Activated naive CD4-positive, alpha-beta T cell treated with anti-CD3 and anti-CD28 coated beads for 36 hours (primary cell): ENCODE measurements at regions not wholly inside any gene's neighbourhood (a gene's known extent, or its start where the extent isn't known, plus 50 kb on each side); places are given as distances from the start of the nearest gene placed in this dataset.

Experiments
- CTCF ChIA-PET: fragments of 350-600 bp; sonication (Branson Sonifier 250); formaldehyde crosslinking; loops from one replicate; lab custom pipeline; 2021; ENCODE audit warnings: antibody characterized with exemption; lab: Charles Lee
- DNase-seq: peaks from one replicate; pipeline ENCODE4 v3.0.0-alpha.2; 2020
- H3K27ac Mint-ChIP-seq: one replicate; pipeline ENCODE4 v1.8.0; 2021; ENCODE audit warnings: mild to moderate bottlenecking, mixed read lengths
- H3K27me3 Mint-ChIP-seq: one replicate; pipeline ENCODE4 v1.8.0; 2021; ENCODE audit warnings: low read depth, mixed read lengths
- H3K36me3 Mint-ChIP-seq: one replicate; pipeline ENCODE4 v1.8.0; 2021; ENCODE audit warnings: low read depth, mixed read lengths
- H3K4me1 Mint-ChIP-seq: one replicate; pipeline ENCODE4 v1.8.0; 2021; ENCODE audit warnings: low read depth, mixed read lengths
- H3K4me3 Mint-ChIP-seq: one replicate; pipeline ENCODE4 v1.8.0; 2021; ENCODE audit warnings: mild to moderate bottlenecking, moderate library complexity, mixed read lengths
- H3K9me3 Mint-ChIP-seq: one replicate; pipeline ENCODE4 v1.8.0; 2021; ENCODE audit warnings: mixed read lengths
- intact Hi-C: fragments of 100-400 bp; cut with micrococcal nuclease; formaldehyde crosslinking; loops from one replicate; pipeline ENCODE4 v1.15.1; 2023

GRCh38 chr1:56148326-56149193, 430.8 kb downstream of the PLPP3 start:
- Mint-ChIP-seq H3K36me3 (no peaks in the 10 kb centered on the region), H3K27me3 (no peaks in the 10 kb centered on the region), H3K9me3 (no peaks in the 10 kb centered on the region), H3K27ac (no peak overlapping the region), H3K4me3 (no peak overlapping the region), H3K4me1 (no peaks in the 10 kb centered on the region)
- no peak for DNase-seq
- intact Hi-C loops, result no loop called here
- CTCF ChIA-PET, result no interaction called here

GRCh38 chr1:56147459-56147858, 431.9 kb downstream of the PLPP3 start:
- no peaks in the 10 kb centered on the region for H3K4me1 Mint-ChIP-seq
- no peaks in the 10 kb centered on the region for H3K36me3 Mint-ChIP-seq
- no peak for DNase-seq
- no peak overlapping the region for H3K27ac Mint-ChIP-seq
- CTCF ChIA-PET, result no interaction called here
- no peaks in the 10 kb centered on the region for H3K9me3 Mint-ChIP-seq
- intact Hi-C loops, result no loop called here
- H3K4me3 Mint-ChIP-seq, result no peak overlapping the region
- no peaks in the 10 kb centered on the region for H3K27me3 Mint-ChIP-seq

GRCh38 chr1:56147034-56147433, 432.3 kb downstream of the PLPP3 start:
- no peaks in the 10 kb centered on the region for H3K4me1 Mint-ChIP-seq
- no peaks in the 10 kb centered on the region for H3K9me3 Mint-ChIP-seq
- no peak for DNase-seq
- intact Hi-C loops, result no loop called here
- H3K27ac Mint-ChIP-seq, result no peak overlapping the region
- CTCF ChIA-PET, result no interaction called here
- H3K36me3 Mint-ChIP-seq, result no peaks in the 10 kb centered on the region
- no peak overlapping the region for H3K4me3 Mint-ChIP-seq
- H3K27me3 Mint-ChIP-seq, result no peaks in the 10 kb centered on the region

GRCh38 chr1:56146449-56146848, 432.9 kb downstream of the PLPP3 start:
- Mint-ChIP-seq H3K36me3 (no peaks in the 10 kb centered on the region), H3K27ac (no peak overlapping the region), H3K9me3 (no peaks in the 10 kb centered on the region), H3K4me1 (no peaks in the 10 kb centered on the region), H3K4me3 (no peak overlapping the region), H3K27me3 (no peaks in the 10 kb centered on the region)
- intact Hi-C loops, result no loop called here
- CTCF ChIA-PET, result no interaction called here
- no peak for DNase-seq

GRCh38 chr1:56145581-56145980, 433.8 kb downstream of the PLPP3 start:
- Mint-ChIP-seq H3K27me3 (no peaks in the 10 kb centered on the region), H3K9me3 (no peaks in the 10 kb centered on the region), H3K4me3 (no peak overlapping the region), H3K27ac (no peak overlapping the region), H3K36me3 (no peaks in the 10 kb centered on the region), H3K4me1 (no peaks in the 10 kb centered on the region)
- intact Hi-C loops, result no loop called here
- CTCF ChIA-PET, result no interaction called here
- no peak for DNase-seq

GRCh38 chr1:56142301-56142700, 437.1 kb downstream of the PLPP3 start:
- H3K27ac Mint-ChIP-seq, result no peak overlapping the region
- H3K4me1 Mint-ChIP-seq, result no peaks in the 10 kb centered on the region
- H3K27me3 Mint-ChIP-seq, result no peaks in the 10 kb centered on the region
- H3K9me3 Mint-ChIP-seq, result no peaks in the 10 kb centered on the region
- no peak overlapping the region for H3K4me3 Mint-ChIP-seq
- intact Hi-C loops, result no loop called here
- no peaks in the 10 kb centered on the region for H3K36me3 Mint-ChIP-seq
- CTCF ChIA-PET, result interaction anchor here (1.0 kb wide), 1 partner anchor 145 kb away, joined by 3 read pairs; no protein-coding TSS in a partner anchor
- DNase-seq, result no peak

- Mint-ChIP-seq H3K27me3 (no peaks in the 10 kb centered on the region), H3K4me1 (no peaks in the 10 kb centered on the region), H3K9me3 (no peaks in the 10 kb centered on the region)
Observed at GRCh38 chr1:56139836-56140235, 439.5 kb downstream of the PLPP3 start.

GRCh38 chr1:56137521-56138505, 441.6 kb downstream of the PLPP3 start:
- CTCF ChIA-PET, result no interaction called here
- H3K9me3 Mint-ChIP-seq, result no peaks in the 10 kb centered on the region
- no peak for DNase-seq
- no peak overlapping the region for H3K27ac Mint-ChIP-seq
- intact Hi-C loops, result no loop called here
- no peaks in the 10 kb centered on the region for H3K36me3 Mint-ChIP-seq
- no peaks in the 10 kb centered on the region for H3K27me3 Mint-ChIP-seq
- no peak overlapping the region for H3K4me3 Mint-ChIP-seq
- H3K4me1 Mint-ChIP-seq, result no peaks in the 10 kb centered on the region

More at GRCh38 chr1:56139836-56140235, 439.5 kb downstream of the PLPP3 start:
- DNase-seq, result no peak
- no peak overlapping the region for H3K4me3 Mint-ChIP-seq
- intact Hi-C loops, result no loop called here
- CTCF ChIA-PET, result no interaction called here
- H3K27ac Mint-ChIP-seq, result no peak overlapping the region
- no peaks in the 10 kb centered on the region for H3K36me3 Mint-ChIP-seq

- Mint-ChIP-seq H3K27ac (no peak overlapping the region), H3K27me3 (no peaks in the 10 kb centered on the region), H3K4me1 (no peaks in the 10 kb centered on the region), H3K4me3 (no peak overlapping the region), H3K36me3 (no peaks in the 10 kb centered on the region), H3K9me3 (no peaks in the 10 kb centered on the region)
- DNase-seq, result no peak
- CTCF ChIA-PET, result no interaction called here
- intact Hi-C loops, result no loop called here
Observed at GRCh38 chr1:56137090-56137489, 442.3 kb downstream of the PLPP3 start.

- Mint-ChIP-seq H3K27ac (no peak overlapping the region), H3K4me3 (no peak overlapping the region), H3K36me3 (no peaks in the 10 kb centered on the region), H3K9me3 (no peaks in the 10 kb centered on the region), H3K4me1 (no peaks in the 10 kb centered on the region), H3K27me3 (no peaks in the 10 kb centered on the region)
- intact Hi-C loops, result no loop called here
- DNase-seq, result no peak
- CTCF ChIA-PET, result no interaction called here
Observed at GRCh38 chr1:56135864-56136147, 443.6 kb downstream of the PLPP3 start.

- no peaks in the 10 kb centered on the region for H3K27me3 Mint-ChIP-seq
- H3K36me3 Mint-ChIP-seq, result no peaks in the 10 kb centered on the region
- no peak overlapping the region for H3K4me3 Mint-ChIP-seq
- DNase-seq, result no peak
- CTCF ChIA-PET, result no interaction called here
- intact Hi-C loops, result no loop called here
- no peak overlapping the region for H3K27ac Mint-ChIP-seq
- no peaks in the 10 kb centered on the region for H3K4me1 Mint-ChIP-seq
- no peaks in the 10 kb centered on the region for H3K9me3 Mint-ChIP-seq
Observed at GRCh38 chr1:56135069-56135863, 444.1 kb downstream of the PLPP3 start.
